SH-SY5Y (cell line): ENCODE measurements at regions not wholly inside any gene's neighbourhood (a gene's known extent, or its start where the extent isn't known, plus 50 kb on each side); places are given as distances from the start of the nearest gene placed in this dataset.

ENCODE experiments used
- GATA2 ChIP-seq: IDR thresholded peaks from 2 replicates; pipeline ENCODE4 v1.6.1; 2011; ENCODE audit warnings: mild to moderate bottlenecking, low read depth, low read length
- GATA3 ChIP-seq: IDR thresholded peaks from 2 replicates; pipeline ENCODE4 v1.6.1; 2011; ENCODE audit warnings: low read depth, mild to moderate bottlenecking, low read length, moderate library complexity

DNA sequence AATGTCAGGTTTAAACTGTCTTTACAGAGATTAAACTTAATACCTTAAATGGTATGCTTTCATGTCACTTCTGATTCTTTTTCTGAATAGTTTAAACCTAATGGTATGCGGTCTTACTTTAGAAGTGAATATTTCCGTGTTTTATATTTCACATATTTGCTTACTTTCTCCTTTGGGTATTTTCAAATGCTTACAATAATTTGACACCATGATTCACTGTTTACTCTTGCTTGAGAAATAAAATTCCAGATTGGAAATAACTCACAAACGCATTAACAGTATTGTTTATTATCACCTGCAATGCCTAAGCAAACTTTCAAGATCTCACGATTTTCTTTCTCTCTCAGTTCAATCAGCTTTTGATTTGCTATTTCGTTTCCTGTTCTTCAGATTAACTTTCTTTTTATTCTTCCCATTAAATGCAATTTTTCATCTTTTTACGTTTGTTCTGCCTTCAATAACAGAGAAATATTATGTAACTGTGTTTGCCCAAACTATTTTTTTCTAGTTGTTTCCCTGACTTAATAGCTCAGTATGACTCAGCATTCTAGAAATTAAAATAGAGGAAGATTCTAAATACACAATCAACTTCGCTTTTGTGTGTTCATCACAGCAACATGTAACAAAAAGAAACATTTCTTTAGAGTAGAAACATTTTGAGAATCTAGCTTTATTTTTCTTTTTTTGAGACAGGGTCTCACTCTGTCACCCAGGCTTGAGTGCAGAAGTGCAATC, 955.5 kb upstream of the PRKX start:
- TF ChIP-seq GATA2 (no peak), GATA3 (no peak)
